Sigmoid colon (tissue), 6 donors: ENCODE measurements at regions not wholly inside any gene's neighbourhood (a gene's known extent, or its start where the extent isn't known, plus 50 kb on each side); places are given as distances from the start of the nearest gene placed in this dataset.

Experiments used
- DNase-seq: peaks from one replicate; pipeline ENCODE4 v3.0.0-alpha.2; 2019
- H3K27ac ChIP-seq, 4 donors: fragments of 200-600 bp; sonication (generic); one replicate each; pipeline ENCODE4 v1.5.1; 2016 to 2019; ENCODE audit warnings: mild to moderate bottlenecking in 1 of 4
- H3K27me3 ChIP-seq, 3 donors: fragments of 200-600 bp; sonication (generic); one replicate each; pipeline ENCODE4 v1.5.1; 2019; ENCODE audit warnings: mild to moderate bottlenecking in 1 of 3
- H3K36me3 ChIP-seq, 4 donors: fragments of 200-600 bp; sonication (generic); one replicate each; pipeline ENCODE4 v1.5.1; 2016 to 2019
- H3K4me1 ChIP-seq, 4 donors: fragments of 200-600 bp; sonication (generic); one replicate each; pipeline ENCODE4 v1.5.1; 2017 to 2019
- H3K4me3 ChIP-seq, 4 donors: fragments of 200-600 bp; sonication (generic); one replicate each; pipeline ENCODE4 v1.5.1; 2017 to 2019; ENCODE audit warnings: mild to moderate bottlenecking in 2 of 4, moderate library complexity in 1 of 4
- H3K9me3 ChIP-seq, 4 donors: fragments of 200-600 bp in 3 of 4; sonication (generic) in 3 of 4; one replicate each; pipeline versions ENCODE4 v1.5.1 to v1.6.1; 2013 to 2019
- CTCF ChIP-seq, 4 experiments: fragments of 450-650 bp in 3 of 4; fragments of 200-600 bp in 1 of 4; IDR thresholded peaks; one replicate each; pipeline ENCODE4 v1.5.1; 2016 to 2019; ENCODE audit warnings: antibody characterized with exemption in 4 of 4, mild to moderate bottlenecking in 3 of 4, moderate library complexity in 2 of 4
- EP300 ChIP-seq, 4 donors: sonication (generic); formaldehyde crosslinking; IDR thresholded peaks; one replicate each; pipeline ENCODE4 v1.6.1; 2017; ENCODE audit warnings: antibody characterized with exemption in 4 of 4
- POLR2A ChIP-seq, 2 donors: fragments of 450-650 bp; IDR thresholded peaks; one replicate each; pipeline ENCODE4 v1.6.1; 2016; ENCODE audit warnings: antibody characterized with exemption in 2 of 2, mild to moderate bottlenecking in 2 of 2, moderate library complexity in 2 of 2
- POLR2AphosphoS5 ChIP-seq, 4 donors: sonication (generic); formaldehyde crosslinking; IDR thresholded peaks; one replicate each; pipeline ENCODE4 v1.6.1; 2017; ENCODE audit warnings: antibody characterized with exemption in 4 of 4
- WGBS, 2 donors: extraction: QIAGEN DNeasy Blood & Tissue Kit; methylation state at CpG; one replicate each; pipeline ENCODE4 v1.1.7; 2013; 5-methylcytosine and 5-hydroxymethylcytosine counted together
- intact Hi-C: fragments of 100-400 bp; cut with DNase I; formaldehyde crosslinking; loops from one replicate; pipeline ENCODE4 v1.15.1; 2023
- donor health status: healthy with polysubstance abuse.
- donor health status: healthy.

GRCh38 chr13:34589581-34589980 lies 352.5 kb upstream of the NBEA start:
- TF ChIP-seq POLR2A (IDR thresholded peaks at IDR 0.05) (no peak), EP300 (IDR thresholded peaks at IDR 0.05) (no peak), POLR2AphosphoS5 (IDR thresholded peaks at IDR 0.05) (no peak), CTCF (IDR thresholded peaks at IDR 0.05) (no peak)
- Histone ChIP-seq H3K27ac (no peak overlapping the region), H3K4me1 (peaks cover 0 to 11% (median 7%) of the 10 kb centered on the region in 4 donors), H3K9me3 (no peaks in the 10 kb centered on the region), H3K4me3 (no peak overlapping the region), H3K36me3 (no peaks in the 10 kb centered on the region), H3K27me3 (no peaks in the 10 kb centered on the region)
- intact Hi-C loops = no loop called here
- 88% methylated on average over 3 of the region's 3 CpGs for WGBS, 2 donors
- no peak for DNase-seq

- intact Hi-C loops = no loop called here
- TF ChIP-seq POLR2A (IDR thresholded peaks at IDR 0.05) = no peak
- TF ChIP-seq EP300 (IDR thresholded peaks at IDR 0.05) = no peak
- no peak for TF ChIP-seq POLR2AphosphoS5 (IDR thresholded peaks at IDR 0.05)
- TF ChIP-seq CTCF (IDR thresholded peaks at IDR 0.05) = no peak
- Histone ChIP-seq H3K4me3 (no peak overlapping the region), H3K27me3 (no peaks in the 10 kb centered on the region), H3K9me3 (no peaks in the 10 kb centered on the region), H3K4me1 (peaks cover 0 to 11% (median 7%) of the 10 kb centered on the region in 4 donors), H3K27ac (no peak overlapping the region), H3K36me3 (no peaks in the 10 kb centered on the region)
- WGBS, 2 donors = 73 to 75% methylated on average over 3 of the region's 3 CpGs
- no peak for DNase-seq
Measured at GRCh38 chr13:34591129-34591528, 350.9 kb upstream of the NBEA start.

- intact Hi-C loops = no loop called here
- Histone ChIP-seq H3K4me3 (no peak overlapping the region), H3K4me1 (peaks cover 0 to 11% (median 7%) of the 10 kb centered on the region in 4 donors), H3K27ac (no peak overlapping the region), H3K27me3 (no peaks in the 10 kb centered on the region), H3K36me3 (no peaks in the 10 kb centered on the region), H3K9me3 (no peaks in the 10 kb centered on the region)
- TF ChIP-seq POLR2AphosphoS5 (IDR thresholded peaks at IDR 0.05) (no peak), CTCF (IDR thresholded peaks at IDR 0.05) (no peak), POLR2A (IDR thresholded peaks at IDR 0.05) (no peak), EP300 (IDR thresholded peaks at IDR 0.05) (no peak)
- DNase-seq = no peak
- 55 to 62% methylated on average over 2 of the region's 2 CpGs for WGBS, 2 donors
Measured at GRCh38 chr13:34591900-34592529, 350.1 kb upstream of the NBEA start.

- no peak for TF ChIP-seq POLR2A (IDR thresholded peaks at IDR 0.05)
- TF ChIP-seq CTCF (IDR thresholded peaks at IDR 0.05) = no peak
- no peak for TF ChIP-seq EP300 (IDR thresholded peaks at IDR 0.05)
- TF ChIP-seq POLR2AphosphoS5 (IDR thresholded peaks at IDR 0.05) = no peak
- intact Hi-C loops = no loop called here
Measured at GRCh38 chr13:34593658-34594057, 348.4 kb upstream of the NBEA start.

DNA sequence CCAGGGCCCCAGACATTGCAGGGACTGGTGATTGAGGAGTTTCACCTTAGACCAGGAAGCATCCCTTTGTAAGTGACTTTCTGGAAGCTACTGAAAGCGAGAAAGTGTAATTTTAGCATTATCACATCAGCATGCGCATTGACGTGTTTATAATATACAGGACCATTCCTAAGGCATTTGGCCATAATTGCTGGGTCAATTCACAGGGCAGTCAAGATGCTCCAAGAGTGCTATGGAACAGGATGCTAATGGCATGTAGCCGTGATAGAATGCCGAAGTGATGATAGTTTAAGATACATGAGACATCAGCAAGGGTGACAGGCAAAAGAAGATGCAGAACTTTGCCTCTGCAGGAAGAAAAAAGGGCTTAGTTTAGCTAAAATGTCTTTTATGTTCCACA lies 347.6 kb upstream of the NBEA start:
- H3K4me3 ChIP-seq = no peak overlapping the region
- TF ChIP-seq POLR2AphosphoS5 (IDR thresholded peaks at IDR 0.05) (no peak), EP300 (IDR thresholded peaks at IDR 0.05) (no peak), POLR2A (IDR thresholded peaks at IDR 0.05) (no peak), CTCF (IDR thresholded peaks at IDR 0.05) (no peak)
- WGBS, 2 donors = 94 to 96% methylated on average over 5 of the region's 5 CpGs
- H3K27me3 ChIP-seq = no peaks in the 10 kb centered on the region
- intact Hi-C loops = no loop called here
- H3K27ac ChIP-seq = no peak overlapping the region
- H3K36me3 ChIP-seq = no peaks in the 10 kb centered on the region
- no peaks in the 10 kb centered on the region for H3K9me3 ChIP-seq
- DNase-seq = no peak
- H3K4me1 ChIP-seq = peaks cover 0 to 11% (median 7%) of the 10 kb centered on the region in 4 donors

More at GRCh38 chr13:34593658-34594057, 348.4 kb upstream of the NBEA start:
- no peaks in the 10 kb centered on the region for H3K27me3 ChIP-seq
- DNase-seq = no peak
- no peak overlapping the region for H3K27ac ChIP-seq
- no peak overlapping the region for H3K4me3 ChIP-seq
- 96 to 99% methylated on average over 1 of the region's 1 CpG for WGBS, 2 donors
- H3K4me1 ChIP-seq = peaks cover 0 to 11% (median 7%) of the 10 kb centered on the region in 4 donors
- H3K36me3 ChIP-seq = no peaks in the 10 kb centered on the region
- H3K9me3 ChIP-seq = no peaks in the 10 kb centered on the region
